ENCODE measurements at regions not wholly inside any gene's neighbourhood (a gene's known extent, or its start where the extent isn't known, plus 50 kb on each side); places are given as distances from the start of the nearest gene placed in this dataset.
A peak's percentile ranks its signal among the peaks of the same experiment; 100 is the strongest.

GRCh38 chr2:121881950-121882349 lies 126.5 kb downstream of the TSN start:
- H3K27me3 ChIP-seq (replicated peaks; ENCODE audit: control insufficient read depth, insufficient read depth, low read length): peaks cover 23% of the 10 kb centered on the region
- peaks cover 16% of the 10 kb centered on the region for H3K9me3 ChIP-seq (ENCODE audit: control insufficient read depth, low read length)
- DNase-seq (ENCODE audit: low read depth): no peak
- no peaks in the 10 kb centered on the region for H3K4me1 ChIP-seq (ENCODE audit: control insufficient read depth, insufficient read depth, low read length)
- no peaks in the 10 kb centered on the region for H3K36me3 ChIP-seq (ENCODE audit: control insufficient read depth, insufficient read depth, low read length, severe bottlenecking)
- H3K4me3 ChIP-seq (ENCODE audit: low read length): no peak overlapping the region
- H3K9ac ChIP-seq (ENCODE audit: low read length): no peak overlapping the region

- peaks cover 23% of the 10 kb centered on the region for H3K27me3 ChIP-seq (replicated peaks; ENCODE audit: control insufficient read depth, insufficient read depth, low read length)
- H3K9ac ChIP-seq (ENCODE audit: low read length): no peak overlapping the region
- H3K4me1 ChIP-seq (ENCODE audit: control insufficient read depth, insufficient read depth, low read length): no peaks in the 10 kb centered on the region
- no peaks in the 10 kb centered on the region for H3K36me3 ChIP-seq (ENCODE audit: control insufficient read depth, insufficient read depth, low read length, severe bottlenecking)
- DNase-seq (ENCODE audit: low read depth): no peak
- H3K9me3 ChIP-seq (ENCODE audit: control insufficient read depth, low read length): peaks cover 6% of the 10 kb centered on the region
- no peak overlapping the region for H3K4me3 ChIP-seq (ENCODE audit: low read length)
These were observed 128.6 kb downstream of the TSN start for GRCh38 chr2:121884078-121884477.

DNA sequence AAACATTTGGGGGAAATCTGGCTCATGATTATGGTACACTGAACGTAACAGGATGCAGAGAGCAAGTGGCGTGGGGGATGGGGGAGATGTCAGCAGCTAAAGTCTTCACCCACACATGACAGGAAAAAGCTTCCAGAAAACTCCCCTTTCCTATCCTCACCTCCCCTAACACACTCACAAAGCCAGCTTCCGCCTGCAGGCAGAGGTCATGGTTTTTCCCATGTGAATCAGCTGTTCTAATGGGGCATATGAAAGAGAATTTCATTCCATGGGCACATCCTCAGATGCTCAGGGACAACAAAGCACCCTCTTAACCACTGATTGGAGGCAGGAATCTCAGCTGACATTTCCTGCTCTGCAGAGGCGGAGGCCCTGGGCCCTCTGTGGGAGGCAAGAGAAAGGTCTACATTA lies 129.1 kb downstream of the TSN start:
- no peak for DNase-seq (ENCODE audit: low read depth)
- H3K36me3 ChIP-seq (ENCODE audit: control insufficient read depth, insufficient read depth, low read length, severe bottlenecking): no peaks in the 10 kb centered on the region
- peaks cover 23% of the 10 kb centered on the region for H3K27me3 ChIP-seq (replicated peaks; ENCODE audit: control insufficient read depth, insufficient read depth, low read length)
- H3K4me1 ChIP-seq (ENCODE audit: control insufficient read depth, insufficient read depth, low read length): no peaks in the 10 kb centered on the region
- H3K9me3 ChIP-seq (ENCODE audit: control insufficient read depth, low read length): peaks cover 1% of the 10 kb centered on the region
- H3K9ac ChIP-seq (ENCODE audit: low read length): no peak overlapping the region
- no peak overlapping the region for H3K4me3 ChIP-seq (ENCODE audit: low read length)

DNA sequence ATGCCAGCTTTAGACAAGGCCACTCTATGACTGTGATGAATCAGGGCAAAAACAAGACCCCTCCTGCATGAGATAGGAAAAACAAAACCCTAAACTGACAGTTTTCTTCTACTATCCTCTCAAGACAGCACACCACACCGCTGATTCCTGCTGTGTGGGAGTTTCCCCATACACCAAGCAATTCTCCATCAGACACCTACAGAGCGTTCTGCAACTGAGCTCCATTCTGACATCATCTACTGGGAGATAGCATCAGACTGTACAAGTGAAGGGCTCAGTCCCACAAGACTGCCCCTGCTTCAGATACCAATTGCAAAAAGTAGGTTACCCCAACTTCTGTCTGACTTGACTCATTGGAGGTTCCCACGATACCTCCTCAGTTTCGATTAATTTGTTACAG lies 130.6 kb downstream of the TSN start:
- Histone ChIP-seq H3K27me3 (replicated peaks; ENCODE audit: control insufficient read depth, insufficient read depth, low read length) (peaks cover 19% of the 10 kb centered on the region), H3K4me3 (ENCODE audit: low read length) (no peak overlapping the region), H3K36me3 (ENCODE audit: control insufficient read depth, insufficient read depth, low read length, severe bottlenecking) (no peaks in the 10 kb centered on the region), H3K9ac (ENCODE audit: low read length) (no peak overlapping the region), H3K4me1 (ENCODE audit: control insufficient read depth, insufficient read depth, low read length) (no peaks in the 10 kb centered on the region), H3K9me3 (ENCODE audit: control insufficient read depth, low read length) (no peaks in the 10 kb centered on the region)
- DNase-seq (ENCODE audit: low read depth): no peak

GRCh38 chr2:121887513-121888188 lies 132.2 kb downstream of the TSN start:
- H3K27me3 ChIP-seq (replicated peaks; ENCODE audit: control insufficient read depth, insufficient read depth, low read length): peaks cover 21% of the 10 kb centered on the region
- no peaks in the 10 kb centered on the region for H3K9me3 ChIP-seq (ENCODE audit: control insufficient read depth, low read length)
- no peak overlapping the region for H3K4me3 ChIP-seq (ENCODE audit: low read length)
- H3K9ac ChIP-seq (ENCODE audit: low read length): no peak overlapping the region
- no peaks in the 10 kb centered on the region for H3K4me1 ChIP-seq (ENCODE audit: control insufficient read depth, insufficient read depth, low read length)
- H3K36me3 ChIP-seq (ENCODE audit: control insufficient read depth, insufficient read depth, low read length, severe bottlenecking): no peaks in the 10 kb centered on the region
- no peak for DNase-seq (ENCODE audit: low read depth)

- DNase-seq (ENCODE audit: low read depth): no peak
- no peaks in the 10 kb centered on the region for H3K4me1 ChIP-seq (ENCODE audit: control insufficient read depth, insufficient read depth, low read length)
- peaks cover 21% of the 10 kb centered on the region for H3K27me3 ChIP-seq (replicated peaks; ENCODE audit: control insufficient read depth, insufficient read depth, low read length)
- H3K9ac ChIP-seq (ENCODE audit: low read length): no peak overlapping the region
- H3K36me3 ChIP-seq (ENCODE audit: control insufficient read depth, insufficient read depth, low read length, severe bottlenecking): no peaks in the 10 kb centered on the region
- H3K4me3 ChIP-seq (ENCODE audit: low read length): no peak overlapping the region
- H3K9me3 ChIP-seq (ENCODE audit: control insufficient read depth, low read length): no peaks in the 10 kb centered on the region
These were observed 132.7 kb downstream of the TSN start for GRCh38 chr2:121888189-121888557.

DNA sequence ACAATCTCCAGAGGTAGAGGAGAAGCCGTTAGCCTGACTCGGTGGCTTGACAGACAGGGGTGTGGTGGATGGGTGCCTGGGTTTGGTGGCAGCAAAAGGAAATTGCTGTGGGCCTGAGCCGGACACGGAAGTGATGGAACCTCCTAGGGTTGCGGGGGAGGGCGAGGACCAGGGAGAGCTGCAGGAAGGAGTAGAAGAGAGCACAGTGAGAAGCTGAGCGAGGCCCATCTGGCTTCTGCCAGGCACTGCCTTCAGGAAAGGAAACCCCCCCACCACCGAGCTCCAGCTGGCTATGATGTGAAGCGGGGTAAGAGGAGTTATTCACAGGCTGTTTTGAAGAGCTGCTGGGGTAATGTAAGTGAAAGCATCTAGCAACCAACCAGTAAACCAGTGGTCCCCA lies 134.6 kb downstream of the TSN start:
- no peaks in the 10 kb centered on the region for H3K36me3 ChIP-seq (ENCODE audit: control insufficient read depth, insufficient read depth, low read length, severe bottlenecking)
- H3K27me3 ChIP-seq (replicated peaks; ENCODE audit: control insufficient read depth, insufficient read depth, low read length): peaks cover 21% of the 10 kb centered on the region
- H3K4me3 ChIP-seq (ENCODE audit: low read length): no peak overlapping the region
- no peaks in the 10 kb centered on the region for H3K9me3 ChIP-seq (ENCODE audit: control insufficient read depth, low read length)
- no peak overlapping the region for H3K9ac ChIP-seq (ENCODE audit: low read length)
- no peak for DNase-seq (ENCODE audit: low read depth)
- no peaks in the 10 kb centered on the region for H3K4me1 ChIP-seq (ENCODE audit: control insufficient read depth, insufficient read depth, low read length)

DNA sequence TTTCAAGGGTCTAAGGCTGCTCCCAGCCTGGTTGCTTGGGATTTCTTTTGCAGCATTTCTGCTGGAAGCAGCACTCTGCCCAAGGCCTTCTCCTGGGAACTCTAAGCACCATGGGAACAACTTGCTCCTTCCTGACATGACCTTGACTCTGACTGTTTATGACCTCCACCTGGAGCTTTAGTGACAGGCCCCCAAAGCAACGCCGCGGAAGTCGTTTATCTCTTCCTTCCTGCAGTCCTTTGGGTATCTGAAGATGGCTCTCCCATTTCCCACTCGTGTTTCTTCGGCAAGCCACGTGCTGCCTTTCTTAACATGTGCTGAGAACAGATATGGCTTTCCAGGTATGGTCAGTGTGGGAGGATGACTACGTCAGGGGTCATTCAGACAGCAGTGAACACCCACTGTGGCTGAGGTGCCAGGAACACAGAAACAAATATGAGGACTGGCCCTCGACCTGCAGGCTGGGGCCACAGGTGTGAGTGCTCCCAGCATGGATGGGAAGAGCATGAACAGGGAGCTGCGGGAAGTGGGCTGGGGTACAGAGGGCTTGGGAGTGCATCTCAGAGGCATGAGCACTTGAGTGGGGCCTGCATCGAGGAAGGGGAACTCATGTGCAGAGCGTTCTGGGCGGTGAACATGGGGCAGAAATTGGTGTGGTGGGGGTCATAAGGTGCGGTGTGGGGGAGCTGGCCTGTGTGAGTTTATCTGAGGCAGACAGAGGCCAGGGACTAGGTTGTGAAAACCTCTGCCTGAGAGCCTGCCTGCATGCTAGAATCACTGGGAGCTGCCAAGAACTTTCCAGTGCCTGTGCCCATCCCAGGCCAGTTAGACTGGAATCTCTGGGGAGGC lies 140.5 kb downstream of the TSN start:
- Histone ChIP-seq H3K4me1 (ENCODE audit: control insufficient read depth, insufficient read depth, low read length) (no peaks in the 10 kb centered on the region), H3K36me3 (ENCODE audit: control insufficient read depth, insufficient read depth, low read length, severe bottlenecking) (no peaks in the 10 kb centered on the region), H3K27me3 (replicated peaks; ENCODE audit: control insufficient read depth, insufficient read depth, low read length) (peaks cover 8% of the 10 kb centered on the region), H3K4me3 (ENCODE audit: low read length) (no peak overlapping the region), H3K9me3 (ENCODE audit: control insufficient read depth, low read length) (no peaks in the 10 kb centered on the region), H3K9ac (ENCODE audit: low read length) (no peak overlapping the region)
- no peak for DNase-seq (ENCODE audit: low read depth)

- Histone ChIP-seq H3K9ac (ENCODE audit: low read length) (no peak overlapping the region), H3K27me3 (replicated peaks; ENCODE audit: control insufficient read depth, insufficient read depth, low read length) (peaks cover 10% of the 10 kb centered on the region), H3K4me3 (ENCODE audit: low read length) (no peak overlapping the region), H3K36me3 (ENCODE audit: control insufficient read depth, insufficient read depth, low read length, severe bottlenecking) (no peaks in the 10 kb centered on the region), H3K9me3 (ENCODE audit: control insufficient read depth, low read length) (no peaks in the 10 kb centered on the region), H3K4me1 (ENCODE audit: control insufficient read depth, insufficient read depth, low read length) (no peaks in the 10 kb centered on the region)
- DNase-seq (ENCODE audit: low read depth): peak; percentile 31
These were observed 142.0 kb downstream of the TSN start for GRCh38 chr2:121897335-121897970.

- H3K27me3 ChIP-seq (replicated peaks; ENCODE audit: control insufficient read depth, insufficient read depth, low read length): peaks cover 20% of the 10 kb centered on the region
- peaks cover 7% of the 10 kb centered on the region for H3K4me1 ChIP-seq (ENCODE audit: control insufficient read depth, insufficient read depth, low read length)
- H3K36me3 ChIP-seq (ENCODE audit: control insufficient read depth, insufficient read depth, low read length, severe bottlenecking): no peaks in the 10 kb centered on the region
- H3K9ac ChIP-seq (ENCODE audit: low read length): no peak overlapping the region
- no peak for DNase-seq (ENCODE audit: low read depth)
- no peak overlapping the region for H3K4me3 ChIP-seq (ENCODE audit: low read length)
- H3K9me3 ChIP-seq (ENCODE audit: control insufficient read depth, low read length): no peaks in the 10 kb centered on the region
These were observed 143.0 kb downstream of the TSN start for GRCh38 chr2:121898483-121898882.

DNA sequence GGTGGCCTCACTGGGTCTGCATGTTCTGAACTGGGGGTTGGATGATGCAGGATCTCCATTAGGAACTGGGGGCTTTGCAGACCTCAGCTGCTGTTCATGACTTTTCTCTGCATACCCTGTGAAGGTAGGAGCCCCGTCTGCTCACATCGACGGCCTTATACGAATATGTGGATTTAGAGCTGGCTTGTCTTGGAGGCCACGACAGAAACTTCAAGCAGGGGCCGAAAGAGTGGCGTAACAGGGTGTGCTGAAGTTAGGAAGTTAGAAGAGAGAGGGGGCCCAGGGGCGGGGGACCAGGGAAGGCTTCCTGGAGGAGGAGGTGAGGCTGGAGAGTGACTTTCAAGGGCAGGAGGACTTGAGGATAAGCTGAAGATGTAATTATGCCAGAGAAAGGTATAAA lies 144.9 kb downstream of the TSN start:
- Histone ChIP-seq H3K4me3 (ENCODE audit: low read length) (no peak overlapping the region), H3K4me1 (ENCODE audit: control insufficient read depth, insufficient read depth, low read length) (peaks cover 7% of the 10 kb centered on the region), H3K27me3 (replicated peaks; ENCODE audit: control insufficient read depth, insufficient read depth, low read length) (peaks cover 22% of the 10 kb centered on the region), H3K9me3 (ENCODE audit: control insufficient read depth, low read length) (no peaks in the 10 kb centered on the region), H3K9ac (ENCODE audit: low read length) (no peak overlapping the region), H3K36me3 (ENCODE audit: control insufficient read depth, insufficient read depth, low read length, severe bottlenecking) (no peaks in the 10 kb centered on the region)
- no peak for DNase-seq (ENCODE audit: low read depth)
